T-helper 2 cell treated with Interferon-gamma antibody and Interleukin-4, amounts not matched to agents 5 μg/mL and 100 μg/mL, for 36 hours (primary cell): ENCODE measurements at regions not wholly inside any gene's neighbourhood (a gene's known extent, or its start where the extent isn't known, plus 50 kb on each side); places are given as distances from the start of the nearest gene placed in this dataset.

ENCODE experiments used
- DNase-seq: peaks from one replicate; pipeline ENCODE4 v3.0.0; 2021; ENCODE audit warnings: low spot score
- H3K27ac Mint-ChIP-seq: one replicate; pipeline ENCODE4 v1.8.0; 2021; ENCODE audit warnings: mild to moderate bottlenecking, mixed read lengths
- H3K27me3 Mint-ChIP-seq: one replicate; pipeline ENCODE4 v1.8.0; 2021; ENCODE audit warnings: low read depth, mixed read lengths
- H3K36me3 Mint-ChIP-seq: one replicate; pipeline ENCODE4 v1.8.0; 2021; ENCODE audit warnings: low read depth, mixed read lengths
- H3K4me1 Mint-ChIP-seq: one replicate; pipeline ENCODE4 v1.8.0; 2021; ENCODE audit warnings: low read depth, mixed read lengths
- H3K4me3 Mint-ChIP-seq: one replicate; pipeline ENCODE4 v1.8.0; 2022; ENCODE audit warnings: mild to moderate bottlenecking, moderate library complexity, mixed read lengths
- H3K9me3 Mint-ChIP-seq: one replicate; pipeline ENCODE4 v1.8.0; 2021; ENCODE audit warnings: mixed read lengths

DNA sequence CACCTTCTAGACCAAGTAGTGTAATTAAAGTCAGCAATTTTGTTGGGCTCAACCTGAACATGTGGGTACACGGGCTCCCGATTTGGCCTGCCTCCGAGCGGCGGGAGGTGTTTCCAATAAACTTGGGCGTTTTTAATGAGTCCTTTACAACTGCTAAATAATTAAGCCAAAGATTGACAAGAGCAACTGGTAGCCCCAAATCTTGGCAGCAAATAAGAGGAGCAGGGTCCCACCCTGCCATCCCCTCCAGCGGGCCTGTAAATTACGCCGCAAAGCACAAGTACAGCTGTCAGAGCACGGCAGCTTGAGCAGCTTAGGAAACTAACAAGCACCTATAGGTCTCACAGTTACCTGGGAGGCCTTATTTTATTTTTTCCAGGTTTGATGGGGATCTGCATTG, 217.1 kb downstream of the BMP7 start:
- DNase-seq: no peak
- Mint-ChIP-seq H3K36me3 (no peaks in the 10 kb centered on the region), H3K4me3 (no peak overlapping the region), H3K27me3 (no peaks in the 10 kb centered on the region), H3K9me3 (no peaks in the 10 kb centered on the region), H3K4me1 (no peaks in the 10 kb centered on the region), H3K27ac (no peak overlapping the region)

DNA sequence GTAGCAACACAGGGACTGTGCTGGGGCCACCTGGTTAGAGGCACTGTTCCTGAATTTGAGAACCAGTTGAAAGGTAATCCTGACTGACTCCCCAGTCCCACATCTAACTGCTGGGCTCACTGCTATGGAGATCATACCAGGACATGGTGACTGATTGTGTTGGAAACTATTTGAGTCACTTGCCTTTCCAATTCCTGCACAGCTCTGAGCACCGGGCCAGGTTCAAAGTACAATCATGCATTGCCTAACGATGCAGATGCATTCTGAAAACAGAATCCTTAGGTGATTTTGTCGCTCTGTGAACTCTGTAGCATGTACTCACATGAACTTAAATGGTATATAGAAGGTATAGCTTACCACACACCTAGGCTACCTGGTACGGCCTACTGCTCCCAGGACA, 215.3 kb downstream of the BMP7 start:
- H3K27me3 Mint-ChIP-seq: no peaks in the 10 kb centered on the region
- DNase-seq: no peak
- no peaks in the 10 kb centered on the region for H3K9me3 Mint-ChIP-seq
- no peaks in the 10 kb centered on the region for H3K36me3 Mint-ChIP-seq
- no peak overlapping the region for H3K27ac Mint-ChIP-seq
- no peak overlapping the region for H3K4me3 Mint-ChIP-seq
- H3K4me1 Mint-ChIP-seq: no peaks in the 10 kb centered on the region

DNA sequence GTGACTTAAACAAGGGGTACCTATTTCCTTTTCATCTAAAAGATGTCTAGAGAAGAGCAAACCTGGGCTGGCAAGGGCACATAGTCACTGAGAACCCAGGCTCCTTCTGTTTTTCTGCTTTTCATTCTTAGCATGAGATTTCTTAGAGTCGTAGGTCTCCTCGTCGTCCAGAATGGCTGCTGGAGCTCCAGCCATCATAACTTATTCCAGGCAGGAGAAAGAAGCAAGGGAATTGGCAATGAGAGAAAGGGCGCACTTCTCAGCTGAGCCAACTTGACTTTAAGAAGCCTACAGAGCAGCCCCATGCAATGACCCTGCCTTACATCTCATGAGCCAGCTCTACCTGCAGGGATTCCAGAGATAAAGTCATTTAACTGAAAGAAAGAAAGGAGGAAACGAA, 213.4 kb downstream of the BMP7 start:
- Mint-ChIP-seq H3K36me3 (no peaks in the 10 kb centered on the region), H3K27ac (no peak overlapping the region), H3K4me1 (no peaks in the 10 kb centered on the region), H3K4me3 (no peak overlapping the region), H3K27me3 (no peaks in the 10 kb centered on the region), H3K9me3 (no peaks in the 10 kb centered on the region)
- no peak for DNase-seq

DNA sequence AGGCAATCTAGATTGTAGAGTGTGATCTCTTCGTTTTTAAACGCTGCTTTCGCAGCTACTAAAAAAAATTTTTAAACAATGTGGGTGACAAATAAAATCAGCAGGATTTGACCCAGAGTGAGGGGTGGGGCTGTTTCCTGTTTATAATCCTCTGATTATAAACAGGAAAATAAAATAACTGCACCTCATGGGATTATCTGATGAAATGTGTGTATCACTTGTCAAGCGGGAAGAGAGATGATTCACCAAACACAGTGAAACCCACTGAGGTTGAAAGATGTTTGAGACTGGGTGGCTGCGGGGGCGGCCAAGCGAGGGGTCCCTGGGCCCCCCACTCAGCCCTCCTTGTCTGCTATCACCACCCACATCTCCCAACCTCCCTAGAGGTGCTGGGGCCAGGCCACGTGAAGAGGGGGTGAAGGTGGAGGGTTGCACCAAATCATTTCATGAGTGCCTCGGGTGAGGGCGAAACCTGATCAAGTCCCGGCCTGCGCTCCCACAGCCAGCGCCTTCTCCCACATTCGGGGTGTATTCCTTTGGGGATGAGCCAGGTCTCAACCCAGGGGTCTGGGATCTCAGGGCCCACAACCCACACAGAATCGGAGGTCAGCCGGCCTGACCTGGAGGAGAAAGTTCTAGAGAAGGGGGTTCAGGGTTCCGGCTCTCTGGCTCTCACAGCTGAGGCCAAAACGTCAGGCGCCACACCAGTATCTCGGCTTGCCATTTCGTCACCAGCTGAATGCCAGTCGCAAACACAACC, 212.5 kb downstream of the BMP7 start:
- Mint-ChIP-seq H3K9me3 (no peaks in the 10 kb centered on the region), H3K36me3 (no peaks in the 10 kb centered on the region), H3K27ac (no peak overlapping the region), H3K4me1 (peaks cover 1% of the 10 kb centered on the region), H3K27me3 (no peaks in the 10 kb centered on the region), H3K4me3 (no peak overlapping the region)
- DNase-seq: no peak

DNA sequence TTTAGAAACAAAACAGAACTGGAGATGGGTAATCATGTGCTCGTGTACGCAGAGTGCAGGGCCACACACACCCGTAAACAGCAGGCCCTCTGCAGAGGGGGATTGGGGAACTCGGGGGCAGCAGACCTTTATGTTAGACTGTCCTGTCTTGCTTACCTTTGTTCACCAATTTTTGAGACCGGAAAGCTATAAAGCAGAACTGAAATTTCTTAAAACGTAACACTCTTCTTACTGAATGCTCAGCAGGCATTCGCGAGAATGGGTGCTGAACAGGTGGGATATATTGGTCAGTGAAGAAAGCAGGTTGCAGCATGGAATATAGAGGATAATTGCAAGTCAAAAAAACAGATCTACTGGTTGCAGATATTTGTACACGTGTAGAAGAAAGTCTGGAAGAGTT, 211.1 kb downstream of the BMP7 start:
- Mint-ChIP-seq H3K27ac (no peak overlapping the region), H3K4me3 (no peak overlapping the region), H3K4me1 (peaks cover 5% of the 10 kb centered on the region), H3K36me3 (no peaks in the 10 kb centered on the region), H3K27me3 (no peaks in the 10 kb centered on the region), H3K9me3 (no peaks in the 10 kb centered on the region)
- DNase-seq: no peak

DNA sequence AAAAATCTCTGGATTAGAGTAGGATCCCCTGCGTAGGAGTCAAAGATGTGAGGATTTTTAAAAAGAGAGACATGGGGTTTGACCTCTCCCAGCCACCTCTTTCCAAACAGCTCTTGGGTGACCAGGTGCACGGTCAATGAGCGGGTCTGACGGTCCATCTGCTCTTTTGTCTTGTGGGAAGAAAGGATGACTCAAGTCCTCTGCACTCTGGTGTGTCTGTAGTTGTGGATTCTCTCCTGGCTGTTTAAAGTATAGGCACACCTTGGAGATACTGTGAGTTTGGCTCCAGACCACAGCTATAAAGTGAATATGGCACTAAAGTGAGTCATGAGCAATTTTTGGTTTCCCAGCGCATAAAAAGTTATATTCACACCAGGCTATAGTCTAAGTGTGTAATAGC, 209.8 kb downstream of the BMP7 start:
- Mint-ChIP-seq H3K9me3 (no peaks in the 10 kb centered on the region), H3K4me1 (peaks cover 5% of the 10 kb centered on the region), H3K27ac (no peak overlapping the region), H3K4me3 (no peak overlapping the region), H3K27me3 (no peaks in the 10 kb centered on the region), H3K36me3 (no peaks in the 10 kb centered on the region)
- no peak for DNase-seq

DNA sequence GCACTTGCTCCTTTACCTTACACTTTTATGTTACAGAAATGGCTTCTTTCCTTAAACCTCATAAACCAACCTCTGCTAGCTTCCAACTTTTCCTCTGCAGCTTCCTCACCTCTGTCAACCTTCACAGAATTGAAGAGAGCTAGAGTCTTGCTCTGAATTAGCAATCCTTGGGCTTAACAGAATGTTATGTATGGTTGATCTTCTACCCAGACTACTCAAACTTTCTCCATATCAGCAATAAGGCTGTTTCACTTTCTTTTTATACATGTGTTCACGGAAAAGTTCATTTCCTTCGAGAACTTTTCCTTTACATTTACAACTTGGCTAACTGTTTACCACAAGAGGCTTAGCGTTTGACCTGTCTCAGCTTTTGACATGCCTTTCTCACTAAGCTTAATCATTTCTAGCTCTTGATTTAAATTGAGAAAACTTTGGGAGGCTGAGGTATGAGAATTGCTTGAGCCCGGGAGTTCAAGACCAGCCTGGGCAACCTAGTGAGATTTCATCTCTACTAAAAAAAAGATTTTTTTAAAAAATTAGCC, 207.3 kb downstream of the BMP7 start:
- no peak for DNase-seq
- Mint-ChIP-seq H3K4me3 (peak overlapping the region; percentile 57), H3K4me1 (peaks cover 5% of the 10 kb centered on the region), H3K9me3 (no peaks in the 10 kb centered on the region), H3K27me3 (peaks cover 2% of the 10 kb centered on the region), H3K36me3 (no peaks in the 10 kb centered on the region), H3K27ac (no peak overlapping the region)

DNA sequence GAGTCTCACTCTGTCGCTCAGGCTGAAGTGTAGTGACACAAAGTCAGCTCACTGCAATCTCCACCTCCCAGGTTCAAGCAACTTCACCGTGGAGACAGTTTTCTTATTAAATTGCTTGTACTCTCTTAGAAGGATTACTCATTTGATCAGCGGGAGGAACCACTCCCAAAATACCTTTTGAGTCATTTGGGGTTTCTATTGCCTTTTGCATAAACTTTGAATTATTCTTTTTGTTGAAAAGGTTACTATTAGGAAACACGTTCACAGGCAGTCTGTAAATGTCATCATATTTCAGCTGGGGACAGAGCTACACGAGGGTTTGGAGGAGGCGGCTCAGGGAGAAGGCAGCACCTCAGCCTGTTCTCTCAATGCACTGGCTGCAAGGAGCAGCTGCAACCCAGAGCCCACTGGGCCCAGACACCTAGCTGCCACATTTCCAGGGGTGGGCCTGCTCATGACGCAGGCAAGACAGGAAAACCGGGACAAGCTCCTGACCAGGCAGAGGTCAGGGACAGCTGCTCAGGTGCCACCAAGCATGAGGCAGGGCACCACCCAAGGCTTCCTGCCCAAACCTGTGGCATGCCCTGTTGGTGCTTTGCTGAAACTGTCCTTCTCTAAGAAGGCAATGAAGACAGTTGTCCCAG, 205.9 kb downstream of the BMP7 start:
- no peak for DNase-seq
- Mint-ChIP-seq H3K9me3 (no peaks in the 10 kb centered on the region), H3K4me1 (peaks cover 5% of the 10 kb centered on the region), H3K27ac (no peak overlapping the region), H3K4me3 (peak overlapping the region; percentile 7), H3K27me3 (peaks cover 6% of the 10 kb centered on the region), H3K36me3 (no peaks in the 10 kb centered on the region)

DNA sequence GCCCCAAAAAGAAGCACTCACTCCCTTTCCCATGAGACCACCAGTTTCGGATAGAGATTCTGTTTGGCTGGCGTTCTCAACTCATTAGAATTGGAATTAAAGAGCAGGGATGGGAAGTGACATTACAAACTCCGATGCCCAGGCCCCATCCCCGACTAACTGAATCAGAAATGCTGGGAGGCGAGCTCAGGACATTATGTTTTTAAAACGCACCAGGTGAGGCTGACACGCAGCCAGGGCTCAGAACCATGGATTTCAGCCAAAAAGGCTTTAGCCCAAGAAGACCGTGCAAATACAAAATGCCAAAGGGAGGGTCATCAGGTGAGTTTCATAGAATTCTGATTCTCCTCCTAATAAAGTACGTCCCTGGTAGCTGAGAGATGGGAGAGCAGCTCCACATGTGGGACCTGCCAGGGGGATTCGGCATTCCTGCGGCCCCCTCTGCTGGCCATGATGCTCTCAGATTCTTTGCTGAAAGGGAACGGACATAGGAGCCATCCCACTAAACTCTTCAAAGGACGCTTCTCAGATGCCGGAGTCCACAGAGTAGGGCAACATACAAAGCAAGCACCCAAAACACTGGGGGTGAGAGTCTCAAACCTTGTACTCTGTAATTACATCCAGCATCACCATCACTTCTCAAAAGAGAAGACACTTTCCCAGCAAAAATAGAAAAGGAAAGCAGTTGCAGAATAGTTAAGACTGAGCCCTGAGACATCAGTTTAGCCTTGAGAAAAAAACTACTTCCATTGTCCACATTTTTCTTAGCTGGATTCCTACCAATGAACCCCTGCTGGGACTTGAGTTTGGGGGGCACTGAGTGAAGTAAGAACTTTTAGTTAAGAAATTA, 205.2 kb downstream of the BMP7 start:
- H3K27me3 Mint-ChIP-seq: peaks cover 10% of the 10 kb centered on the region
- H3K4me1 Mint-ChIP-seq: peaks cover 5% of the 10 kb centered on the region
- no peak for DNase-seq

DNA sequence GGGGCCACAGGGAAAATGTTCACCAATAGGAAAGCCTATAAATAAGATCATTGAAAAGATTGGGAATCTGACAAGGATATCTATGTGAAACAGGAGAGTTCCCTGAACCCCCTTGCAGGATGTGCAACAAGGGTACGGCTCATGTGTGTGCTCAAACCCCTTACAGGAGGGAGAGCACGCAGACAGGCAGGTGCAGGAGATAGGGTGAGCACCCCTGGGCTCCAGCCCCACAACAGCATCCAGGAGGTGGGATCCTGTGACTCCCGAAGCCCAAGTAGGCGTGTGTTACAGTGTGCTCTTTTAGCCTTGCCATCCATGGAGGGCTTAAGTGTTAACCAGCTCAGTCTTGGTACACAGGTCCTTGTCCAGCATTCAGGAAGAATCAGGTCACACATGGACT, 204.2 kb downstream of the BMP7 start:
- DNase-seq: no peak
- H3K4me3 Mint-ChIP-seq: no peak overlapping the region
- no peak overlapping the region for H3K27ac Mint-ChIP-seq
- no peaks in the 10 kb centered on the region for H3K9me3 Mint-ChIP-seq
- peaks cover 10% of the 10 kb centered on the region for H3K27me3 Mint-ChIP-seq
- H3K4me1 Mint-ChIP-seq: peaks cover 5% of the 10 kb centered on the region
- H3K36me3 Mint-ChIP-seq: no peaks in the 10 kb centered on the region

More for the DNA sequence above, 205.2 kb downstream of the BMP7 start:
- H3K27ac Mint-ChIP-seq: no peak overlapping the region
- no peaks in the 10 kb centered on the region for H3K9me3 Mint-ChIP-seq
- no peak overlapping the region for H3K4me3 Mint-ChIP-seq
- no peaks in the 10 kb centered on the region for H3K36me3 Mint-ChIP-seq

DNA sequence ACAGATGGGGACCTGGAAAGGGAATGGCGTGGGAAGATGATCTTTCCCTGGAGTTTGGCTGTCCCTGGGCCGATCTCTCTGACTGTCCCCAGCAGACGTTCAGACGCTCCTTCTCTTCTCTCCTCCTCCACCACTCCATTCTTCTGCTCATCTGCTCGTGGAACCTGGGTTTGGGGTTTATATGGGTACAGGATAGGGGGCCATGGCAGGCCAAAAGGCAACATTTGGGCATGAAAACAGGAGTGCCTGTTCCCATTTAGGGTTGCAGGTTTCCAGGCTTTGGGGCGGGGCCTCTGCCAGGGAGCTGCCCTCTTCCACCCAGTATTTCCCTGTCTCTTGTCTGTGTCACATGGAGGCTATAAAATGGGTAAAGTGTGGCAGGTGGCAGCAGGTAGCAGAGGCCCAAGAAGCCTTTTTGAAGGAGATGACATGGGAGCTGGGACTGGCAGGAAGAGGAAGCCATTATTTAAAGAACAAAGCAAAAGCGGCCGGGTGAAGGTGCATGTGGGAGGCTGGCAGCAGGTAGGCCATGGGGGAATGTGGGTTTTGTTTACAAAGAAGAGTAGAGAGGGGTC, 203.7 kb downstream of the BMP7 start:
- no peak overlapping the region for H3K4me3 Mint-ChIP-seq
- no peak for DNase-seq
- no peak overlapping the region for H3K27ac Mint-ChIP-seq
- peaks cover 10% of the 10 kb centered on the region for H3K27me3 Mint-ChIP-seq
- H3K4me1 Mint-ChIP-seq: peaks cover 5% of the 10 kb centered on the region
- H3K36me3 Mint-ChIP-seq: no peaks in the 10 kb centered on the region
- no peaks in the 10 kb centered on the region for H3K9me3 Mint-ChIP-seq

DNA sequence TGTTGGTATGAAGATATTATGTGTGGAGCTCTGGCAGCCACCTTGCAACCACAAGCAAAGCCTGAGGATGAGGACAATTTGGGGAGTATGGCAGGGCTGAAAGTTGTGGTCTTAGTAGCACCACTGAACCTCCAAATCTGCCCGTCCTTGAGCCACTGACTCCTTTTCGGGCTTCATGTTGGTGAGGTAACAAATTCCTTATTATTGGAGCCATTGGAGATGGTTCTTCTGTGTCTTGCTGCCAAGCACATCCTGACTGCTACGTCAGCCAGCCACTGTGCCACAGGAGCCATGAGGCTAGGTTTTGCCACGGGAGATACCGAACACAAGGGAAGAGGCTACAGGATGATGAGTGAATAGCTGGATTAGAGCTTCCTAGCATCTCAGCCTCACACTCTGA, 201.6 kb downstream of the BMP7 start:
- Mint-ChIP-seq H3K27me3 (peaks cover 13% of the 10 kb centered on the region), H3K4me1 (no peaks in the 10 kb centered on the region), H3K4me3 (no peak overlapping the region), H3K9me3 (no peaks in the 10 kb centered on the region), H3K36me3 (no peaks in the 10 kb centered on the region), H3K27ac (no peak overlapping the region)
- DNase-seq: no peak

DNA sequence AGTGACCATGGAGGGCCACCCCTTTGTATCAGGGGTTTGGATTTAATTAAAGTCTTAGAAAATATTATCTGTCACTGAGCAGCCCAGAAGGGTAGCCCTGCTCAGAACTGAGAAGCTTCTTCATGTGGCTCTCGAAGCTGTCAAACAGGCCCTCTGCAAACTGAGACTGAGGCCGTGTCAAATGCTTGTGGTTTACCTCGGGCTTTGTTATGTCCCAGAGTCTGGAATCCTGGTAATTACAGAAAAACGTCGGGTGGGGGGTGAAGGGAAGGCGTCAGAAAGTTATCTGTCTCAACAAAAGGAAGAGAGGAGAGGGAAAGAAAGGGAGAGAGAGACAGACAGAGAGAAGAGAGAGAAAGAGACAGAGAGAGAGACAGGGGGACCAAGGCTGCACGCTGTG, 200.8 kb downstream of the BMP7 start:
- DNase-seq: no peak
- Mint-ChIP-seq H3K27ac (no peak overlapping the region), H3K4me3 (no peak overlapping the region), H3K4me1 (no peaks in the 10 kb centered on the region), H3K36me3 (no peaks in the 10 kb centered on the region), H3K27me3 (peaks cover 13% of the 10 kb centered on the region), H3K9me3 (no peaks in the 10 kb centered on the region)
